Fibroblast of lung (primary cell): ENCODE measurements at regions not wholly inside any gene's neighbourhood (a gene's known extent, or its start where the extent isn't known, plus 50 kb on each side); places are given as distances from the start of the nearest gene placed in this dataset.

Experiments used
- CTCF ChIP-seq, 2 donors: IDR thresholded peaks in 1 of 2; conservative IDR thresholded peaks in 1 of 2; 1 replicate in 1 of 2; 2 replicates in 1 of 2; pipeline ENCODE4 v1.5.1; 2011 to 2012; ENCODE audit warnings: low read length in 2 of 2, control low read depth in 1 of 2, inconsistent platforms in 1 of 2, low read depth in 1 of 2, mild to moderate bottlenecking in 1 of 2
- EZH2 ChIP-seq: IDR thresholded peaks from 2 replicates; pipeline ENCODE4 v1.5.1; 2012; ENCODE audit warnings: low read length, control low read depth, mild to moderate bottlenecking; ENCODE audit errors: missing control alignments

- TF ChIP-seq CTCF (conservative IDR thresholded peaks at IDR 0.05 in 1 of 2, IDR thresholded peaks at IDR 0.05 in 1 of 2; ENCODE audit: low read depth in 1 of 2, low read length in 2 of 2) (no peak), EZH2 (no peak)
Measured at GRCh38 chrY:7719271-7719670, 807.7 kb upstream of the AMELY start.
